ENCODE measurements at regions not wholly inside any gene's neighbourhood (a gene's known extent, or its start where the extent isn't known, plus 50 kb on each side); places are given as distances from the start of the nearest gene placed in this dataset.
A peak's percentile ranks its signal among the peaks of the same experiment; 100 is the strongest.

- Histone ChIP-seq H3K4me3 (no peak overlapping the region), H3K27ac (no peak overlapping the region)
These were observed 97.8 kb downstream of the TMEM18 start for GRCh38 chr2:579351-579886.

GRCh38 chr2:576292-576691 lies 100.9 kb downstream of the TMEM18 start:
- H3K27ac ChIP-seq = no peak overlapping the region
- H3K4me3 ChIP-seq = no peak overlapping the region

DNA sequence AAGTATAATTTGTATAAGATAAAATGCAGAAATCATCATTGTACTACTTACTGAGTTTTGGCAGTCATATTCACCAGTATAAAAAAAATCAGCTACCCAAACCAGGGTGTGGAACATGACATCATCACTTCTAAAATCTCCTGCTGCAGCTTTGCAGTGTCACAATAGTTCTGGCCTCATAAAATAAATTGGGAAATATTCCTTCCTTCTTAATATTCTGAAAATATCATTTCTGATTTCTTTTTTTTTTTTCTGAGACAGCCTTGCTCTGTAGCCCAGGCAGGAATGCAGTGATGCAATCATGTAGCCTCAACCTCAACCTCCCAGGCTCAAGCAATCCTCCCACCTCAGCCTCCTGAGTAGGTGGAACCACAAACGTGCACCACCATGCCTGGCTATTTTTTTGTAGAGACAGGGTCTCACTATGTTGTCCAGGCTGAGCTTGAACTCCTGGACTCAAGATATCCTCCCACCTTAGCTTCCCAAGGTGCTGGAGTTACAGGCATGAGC lies 101.4 kb downstream of the TMEM18 start:
- H3K4me3 ChIP-seq = no peak overlapping the region
- peak overlapping the region in 1 of 21 experiments; percentile 64 for H3K27ac ChIP-seq

GRCh38 chr2:575030-575726 lies 102.0 kb downstream of the TMEM18 start:
- peak overlapping the region in 1 of 21 experiments; percentile 64 for H3K27ac ChIP-seq

GRCh38 chr2:573805-574392 lies 103.3 kb downstream of the TMEM18 start:
- Histone ChIP-seq H3K27ac (no peak overlapping the region), H3K4me3 (no peak overlapping the region)

More at GRCh38 chr2:575030-575726, 102.0 kb downstream of the TMEM18 start:
- H3K4me3 ChIP-seq = no peak overlapping the region

DNA sequence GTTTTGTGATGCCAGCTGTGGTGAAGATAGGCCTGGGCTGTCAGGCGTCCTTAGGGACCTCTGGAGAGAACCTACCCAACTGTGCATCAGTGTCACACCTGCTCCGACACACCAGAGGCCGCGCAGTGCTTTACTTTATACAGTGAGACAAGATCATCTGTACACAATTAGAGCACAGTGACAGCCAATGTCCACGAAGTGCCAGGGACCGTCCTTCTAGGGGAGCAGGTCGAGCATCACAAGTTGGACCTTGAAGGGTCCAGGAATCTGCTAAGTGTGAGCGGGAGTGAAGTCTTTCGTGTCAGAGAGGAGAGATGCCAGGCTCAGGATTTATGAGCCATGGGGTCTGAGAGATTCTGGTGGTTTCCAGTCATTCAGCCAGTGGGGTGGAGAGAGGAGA lies 104.2 kb downstream of the TMEM18 start:
- Histone ChIP-seq H3K27ac (no peak overlapping the region), H3K4me3 (no peak overlapping the region)

DNA sequence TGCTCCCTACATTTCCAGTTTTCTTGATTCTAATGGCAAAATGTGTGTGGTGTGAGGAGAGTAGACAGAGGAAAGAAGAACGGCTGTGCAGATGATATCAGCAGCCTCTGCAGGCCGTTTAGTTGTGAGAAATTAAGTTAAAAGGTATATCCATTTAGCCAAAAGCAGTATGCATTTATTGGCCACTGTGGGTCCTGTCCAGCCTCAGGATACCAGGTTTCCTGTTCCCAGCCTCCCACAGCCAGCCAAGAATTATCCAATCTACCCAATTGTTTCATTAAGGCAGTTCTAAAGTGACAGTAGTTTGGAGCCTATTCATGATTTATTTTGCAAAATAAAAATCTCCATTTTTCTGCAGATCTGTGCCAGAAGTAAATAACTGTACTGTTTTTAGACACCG lies 107.5 kb downstream of the TMEM18 start:
- Histone ChIP-seq H3K27ac (peak overlapping the region in 3 of 21 experiments; percentile 47 to 62 (median 61)), H3K4me3 (no peak overlapping the region)

DNA sequence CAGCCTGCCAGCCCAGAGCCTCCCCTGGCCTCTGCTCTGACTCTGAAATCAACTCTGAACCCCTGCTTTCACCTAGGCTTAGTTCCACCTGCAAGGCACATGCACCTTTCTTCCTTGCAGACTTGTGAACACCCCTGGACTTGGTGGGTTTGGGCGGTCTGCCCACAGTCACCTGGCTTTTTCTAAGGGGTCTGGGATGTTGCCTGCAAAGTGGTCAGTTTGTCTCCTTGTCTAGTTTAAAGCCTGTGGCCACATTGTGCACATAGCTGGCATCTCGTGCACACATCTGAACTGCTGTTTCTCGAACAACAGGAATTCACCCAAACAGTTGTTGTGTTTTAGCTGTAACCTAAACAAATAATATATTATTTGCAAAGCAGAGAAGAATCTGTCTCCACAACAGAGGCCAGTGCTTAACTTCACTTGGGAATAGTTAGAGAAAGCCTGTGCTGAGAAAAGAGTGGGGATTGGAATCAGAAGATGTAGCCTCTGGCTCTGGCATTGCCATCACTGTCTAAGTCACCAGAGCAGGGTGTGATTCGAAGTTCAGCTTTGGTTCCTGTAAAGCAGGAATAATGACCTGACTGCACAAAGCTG lies 108.5 kb downstream of the TMEM18 start:
- peak overlapping the region in 8 of 21 experiments; percentile 33 to 62 (median 44) for H3K27ac ChIP-seq

GRCh38 chr2:567865-568638 lies 109.2 kb downstream of the TMEM18 start:
- Histone ChIP-seq H3K27ac (peak overlapping the region in 12 of 21 experiments; percentile 19 to 66 (median 44)), H3K4me3 (no peak overlapping the region)

More for the DNA sequence above, 108.5 kb downstream of the TMEM18 start:
- H3K4me3 ChIP-seq = no peak overlapping the region

DNA sequence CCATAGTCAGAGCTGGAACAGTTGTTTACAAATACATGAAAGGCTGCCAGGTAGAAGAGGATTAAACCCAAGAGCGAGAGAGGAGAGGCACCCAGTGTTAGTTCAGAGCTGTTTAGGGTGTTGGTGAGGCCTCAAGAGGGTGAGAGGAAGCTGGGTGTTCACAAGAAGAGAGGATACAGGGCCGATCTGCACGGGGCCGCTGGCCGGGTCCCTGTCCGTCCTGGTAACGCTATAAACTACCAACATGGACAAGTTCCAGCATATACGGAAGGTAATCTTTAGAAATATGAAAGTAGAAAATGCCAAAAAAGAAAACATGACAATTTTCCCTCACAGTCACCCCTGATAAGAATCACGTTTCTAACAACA lies 109.7 kb downstream of the TMEM18 start:
- H3K27ac ChIP-seq = peak overlapping the region in 7 of 21 experiments; percentile 4 to 66 (median 43)
- H3K4me3 ChIP-seq = no peak overlapping the region

- Histone ChIP-seq H3K4me3 (no peak overlapping the region), H3K27ac (no peak overlapping the region)
These were observed 110.6 kb downstream of the TMEM18 start for GRCh38 chr2:566379-567313.

GRCh38 chr2:564471-565181 lies 112.6 kb downstream of the TMEM18 start:
- no peak overlapping the region for H3K27ac ChIP-seq
- H3K4me3 ChIP-seq = no peak overlapping the region

DNA sequence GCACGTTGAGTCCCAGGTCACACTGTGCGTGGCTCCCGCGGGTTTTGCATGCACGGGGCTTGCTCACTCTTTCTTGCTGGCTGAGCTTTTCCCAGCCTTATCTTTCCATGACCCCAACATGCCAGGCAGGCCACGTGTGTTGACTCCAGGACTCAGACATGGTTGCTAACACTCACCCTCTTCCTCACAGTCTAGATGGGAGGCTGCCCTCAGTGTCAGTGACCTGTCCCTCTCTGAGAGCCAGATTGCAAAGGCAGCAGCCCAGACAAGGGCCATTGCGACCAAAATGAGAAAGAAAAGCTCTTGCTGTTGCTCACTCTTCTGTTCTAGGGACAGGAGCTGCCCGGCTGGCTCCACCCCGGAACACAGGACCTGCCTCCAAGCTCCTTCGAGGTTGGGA lies 113.7 kb downstream of the TMEM18 start:
- no peak overlapping the region for H3K27ac ChIP-seq
- H3K4me3 ChIP-seq = no peak overlapping the region

DNA sequence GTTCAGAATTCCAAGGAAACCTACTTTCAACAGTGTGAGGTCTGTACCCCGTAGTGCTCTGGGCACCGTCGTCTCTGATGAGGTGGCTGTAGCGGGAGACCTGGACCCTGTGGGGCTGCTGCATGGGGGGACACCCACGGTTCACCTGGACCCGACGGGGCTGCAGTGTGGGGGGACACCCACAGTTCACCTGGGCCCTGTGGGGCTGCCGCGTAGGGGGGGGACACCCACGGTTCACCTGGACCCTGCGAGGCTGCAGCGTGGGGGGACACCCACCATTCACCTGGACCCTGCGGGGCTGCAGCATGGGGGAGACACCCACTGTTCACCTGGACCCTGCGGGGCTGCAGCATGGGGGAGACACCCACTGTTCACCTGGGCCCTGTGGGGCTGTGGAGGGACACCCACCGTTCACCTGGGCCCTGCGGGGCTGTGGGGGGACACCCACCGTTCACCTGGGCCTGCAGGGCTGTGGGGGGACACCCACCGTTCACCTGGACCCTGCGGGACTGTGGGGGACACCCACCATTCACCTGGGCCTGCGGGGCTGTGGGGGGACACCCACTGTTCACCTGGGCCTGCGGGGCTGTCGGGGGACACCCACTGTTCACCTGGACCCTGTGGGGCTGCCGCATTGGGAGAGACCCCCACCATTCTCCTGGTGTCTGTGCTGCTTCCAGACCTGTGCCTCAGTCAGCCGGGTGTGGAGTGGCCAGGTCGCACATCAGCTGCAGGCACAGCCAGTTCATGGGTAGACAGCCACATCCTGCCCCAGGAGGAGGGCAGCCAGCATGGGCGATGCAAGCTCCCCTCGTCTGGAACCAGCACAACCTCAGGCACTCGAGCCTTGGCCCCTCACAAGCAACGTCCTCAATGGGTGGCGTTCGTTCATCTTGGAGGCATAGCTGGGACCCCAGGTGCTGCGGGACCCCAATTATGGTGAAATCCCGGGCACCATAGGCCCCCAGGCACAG lies 114.5 kb downstream of the TMEM18 start:
- H3K4me3 ChIP-seq = no peak overlapping the region

DNA sequence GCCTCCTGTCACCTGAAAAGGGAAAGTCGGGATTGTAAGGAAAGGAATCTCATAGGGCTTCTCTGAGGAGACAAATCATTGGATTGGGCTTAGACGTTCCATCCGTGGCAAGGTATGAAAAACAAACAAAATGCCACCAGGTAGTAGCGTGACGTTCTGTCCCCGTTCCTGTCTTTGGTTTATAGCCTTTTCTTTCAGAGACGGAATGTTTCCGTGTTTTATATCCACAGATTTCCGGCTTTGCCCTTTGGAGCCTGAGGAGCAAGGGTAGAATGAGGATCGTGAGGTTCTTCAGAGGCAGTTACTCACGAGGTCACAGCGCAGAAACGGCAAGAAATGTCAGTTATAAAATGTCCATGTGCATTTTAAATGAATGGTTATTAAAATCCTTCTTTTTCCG lies 118.3 kb downstream of the TMEM18 start:
- no peak overlapping the region for H3K27ac ChIP-seq
- no peak overlapping the region for H3K4me3 ChIP-seq

More for the DNA sequence above, 114.5 kb downstream of the TMEM18 start:
- no peak overlapping the region for H3K27ac ChIP-seq

GRCh38 chr2:558302-558642 lies 118.9 kb downstream of the TMEM18 start:
- no peak overlapping the region for H3K4me3 ChIP-seq
- H3K27ac ChIP-seq = no peak overlapping the region

DNA sequence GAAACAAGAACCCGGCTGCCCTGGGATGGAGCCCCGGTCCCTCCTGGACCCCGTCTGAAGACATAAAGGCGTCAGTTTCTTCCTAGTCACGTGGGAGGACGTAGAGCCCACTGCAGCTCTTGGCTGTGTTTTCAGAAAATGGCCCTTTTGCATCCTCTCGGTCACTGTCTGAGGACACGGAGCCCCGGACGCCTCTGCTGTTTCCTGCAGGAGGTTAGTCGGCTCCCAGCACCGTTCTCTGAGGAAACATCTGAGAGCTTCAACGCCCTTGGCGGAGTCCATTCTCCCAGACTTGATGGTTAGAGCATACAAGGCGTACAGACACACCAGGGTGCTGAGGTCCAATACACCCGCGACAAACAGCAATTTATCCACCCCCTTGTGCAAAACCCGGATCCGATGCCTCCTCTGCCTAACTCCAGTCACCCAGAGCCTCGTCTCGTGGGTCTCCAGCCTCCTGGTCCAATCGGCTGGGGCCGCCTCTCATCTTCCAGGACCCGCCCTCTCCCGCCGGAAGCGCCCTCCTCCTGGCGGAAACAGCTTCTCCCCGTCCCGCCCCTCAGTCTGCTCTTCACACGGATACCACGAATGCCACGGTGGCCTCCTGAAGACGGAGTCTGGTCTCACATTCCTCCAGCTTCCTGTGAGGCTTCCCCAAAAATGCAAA lies 119.4 kb downstream of the TMEM18 start:
- H3K4me3 ChIP-seq = peak overlapping the region in 1 of 7 experiments; percentile 11
- H3K27ac ChIP-seq = no peak overlapping the region
